ENCODE measurements at regions not wholly inside any gene's neighbourhood (a gene's known extent, or its start where the extent isn't known, plus 50 kb on each side); places are given as distances from the start of the nearest gene placed in this dataset.

- H3K4me1 ChIP-seq (ENCODE audit: insufficient read depth, low read length, poor library complexity, severe bottlenecking) = no peaks in the 10 kb centered on the region
- no peak overlapping the region for H3K4me2 ChIP-seq (ENCODE audit: low read length)
- no peak for TF ChIP-seq CTCF (conservative IDR thresholded peaks at IDR 0.05; ENCODE audit: low read length)
- no peak for TF ChIP-seq EZH2phosphoT487 (IDR thresholded peaks at IDR 0.05; ENCODE audit: borderline replicate concordance, low read depth, low read length)
- H4K20me1 ChIP-seq (ENCODE audit: insufficient read depth, low read length) = no peaks in the 10 kb centered on the region
- intact Hi-C loops (cut with micrococcal nuclease; ENCODE audit: unreplicated experiment) = no loop called here
- no peaks in the 10 kb centered on the region for H3K36me3 ChIP-seq (ENCODE audit: insufficient read depth, low read length)
- no peaks in the 10 kb centered on the region for H3K9me2 ChIP-seq (ENCODE audit: insufficient read depth, low read length)
- BruUV-seq (replicated peaks) = no TSS peak
- H2AFZ ChIP-seq (ENCODE audit: low read length) = no peak overlapping the region
- H3K9me3 ChIP-seq (ENCODE audit: low read length) = no peaks in the 10 kb centered on the region
- no peak overlapping the region for H3K27ac ChIP-seq (ENCODE audit: low read depth, low read length, poor library complexity, severe bottlenecking)
- CTCF ChIA-PET (ENCODE audit: unreplicated experiment) = no interaction called here
- H3K4me3 ChIP-seq (ENCODE audit: low read depth, low read length, poor library complexity, severe bottlenecking) = no peak overlapping the region
- H3K79me2 ChIP-seq (ENCODE audit: insufficient read depth, low read depth, low read length) = no peaks in the 10 kb centered on the region
- no peak for DNase-seq (ENCODE audit: low spot score)
- POLR2A ChIA-PET = no interaction called here
Measured at GRCh38 chr5:168172760-168173223, 118.7 kb upstream of the WWC1 start.

- no peaks in the 10 kb centered on the region for H3K36me3 ChIP-seq (ENCODE audit: insufficient read depth, low read length)
- CTCF ChIA-PET (ENCODE audit: unreplicated experiment) = no interaction called here
- no peaks in the 10 kb centered on the region for H4K20me1 ChIP-seq (ENCODE audit: insufficient read depth, low read length)
- no peak overlapping the region for H3K4me2 ChIP-seq (ENCODE audit: low read length)
- H3K27ac ChIP-seq (ENCODE audit: low read depth, low read length, poor library complexity, severe bottlenecking) = no peak overlapping the region
- no peak overlapping the region for H2AFZ ChIP-seq (ENCODE audit: low read length)
- no peaks in the 10 kb centered on the region for H3K9me3 ChIP-seq (ENCODE audit: low read length)
- POLR2A ChIA-PET = interaction anchor here (0.6 kb wide), 2 partner anchors 12 to 680 kb away, joined by 3 to 5 read pairs; no protein-coding TSS in a partner anchor
- H3K79me2 ChIP-seq (ENCODE audit: insufficient read depth, low read depth, low read length) = no peaks in the 10 kb centered on the region
- TF ChIP-seq EZH2phosphoT487 (IDR thresholded peaks at IDR 0.05; ENCODE audit: borderline replicate concordance, low read depth, low read length) (no peak), CTCF (conservative IDR thresholded peaks at IDR 0.05; ENCODE audit: low read length) (no peak)
- no peak overlapping the region for H3K4me3 ChIP-seq (ENCODE audit: low read depth, low read length, poor library complexity, severe bottlenecking)
- no TSS peak for BruUV-seq (replicated peaks)
- intact Hi-C loops (cut with micrococcal nuclease; ENCODE audit: unreplicated experiment) = no loop called here
- DNase-seq (ENCODE audit: low spot score) = no peak
- H3K9me2 ChIP-seq (ENCODE audit: insufficient read depth, low read length) = no peaks in the 10 kb centered on the region
- no peaks in the 10 kb centered on the region for H3K4me1 ChIP-seq (ENCODE audit: insufficient read depth, low read length, poor library complexity, severe bottlenecking)
Measured at GRCh38 chr5:168174376-168174775, 117.1 kb upstream of the WWC1 start.

- H2AFZ ChIP-seq (ENCODE audit: low read length) = no peak overlapping the region
- no peaks in the 10 kb centered on the region for H3K79me2 ChIP-seq (ENCODE audit: insufficient read depth, low read depth, low read length)
- no peaks in the 10 kb centered on the region for H3K36me3 ChIP-seq (ENCODE audit: insufficient read depth, low read length)
- H3K9me3 ChIP-seq (ENCODE audit: low read length) = no peaks in the 10 kb centered on the region
- TF ChIP-seq EZH2phosphoT487 (IDR thresholded peaks at IDR 0.05; ENCODE audit: borderline replicate concordance, low read depth, low read length) (no peak), CTCF (conservative IDR thresholded peaks at IDR 0.05; ENCODE audit: low read length) (no peak)
- no peaks in the 10 kb centered on the region for H4K20me1 ChIP-seq (ENCODE audit: insufficient read depth, low read length)
- no TSS peak for BruUV-seq (replicated peaks)
- H3K27ac ChIP-seq (ENCODE audit: low read depth, low read length, poor library complexity, severe bottlenecking) = no peak overlapping the region
- intact Hi-C loops (cut with micrococcal nuclease; ENCODE audit: unreplicated experiment) = no loop called here
- H3K4me3 ChIP-seq (ENCODE audit: low read depth, low read length, poor library complexity, severe bottlenecking) = no peak overlapping the region
- H3K4me2 ChIP-seq (ENCODE audit: low read length) = no peak overlapping the region
- ChIA-PET CTCF (ENCODE audit: unreplicated experiment) (no interaction called here), POLR2A (no interaction called here)
- no peaks in the 10 kb centered on the region for H3K9me2 ChIP-seq (ENCODE audit: insufficient read depth, low read length)
- H3K4me1 ChIP-seq (ENCODE audit: insufficient read depth, low read length, poor library complexity, severe bottlenecking) = no peaks in the 10 kb centered on the region
- DNase-seq (ENCODE audit: low spot score) = no peak
Measured at GRCh38 chr5:168176251-168176650, 115.2 kb upstream of the WWC1 start.
